ENCODE measurements at regions not wholly inside any gene's neighbourhood (a gene's known extent, or its start where the extent isn't known, plus 50 kb on each side); places are given as distances from the start of the nearest gene placed in this dataset.

DNA sequence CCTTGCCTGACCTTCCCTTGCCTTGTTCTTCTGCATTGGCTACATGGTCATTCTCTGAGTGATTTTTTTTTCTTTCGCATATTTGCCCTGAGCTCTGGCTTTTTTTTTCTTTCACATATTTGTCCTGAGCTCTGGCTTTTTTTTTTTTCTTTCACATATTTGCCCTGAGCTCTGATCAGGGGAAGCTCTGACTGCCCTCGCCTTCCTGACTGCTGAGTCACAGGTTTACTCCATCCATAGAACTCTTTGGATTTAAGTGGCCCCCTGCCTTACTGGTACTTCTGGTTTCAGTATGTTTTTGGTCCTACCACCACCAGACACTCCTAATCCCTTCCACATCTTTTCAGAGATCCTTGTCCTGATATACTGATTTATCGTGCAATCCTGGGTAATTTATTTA, 201.1 kb downstream of the OGFRL1 start:
- in situ Hi-C loops (cut with MboI; ENCODE audit: low sequenced_read_pairs in 4 of 4) (no loop called here), intact Hi-C loops (cut with DNase I; ENCODE audit: low total_unique reads) (no loop called here)
- ATAC-seq, result no peak
- no peak overlapping the region for H3K27ac ChIP-seq
- H3K9me3 ChIP-seq, result no peaks in the 10 kb centered on the region
- no peak for DNase-seq
- H3K36me3 ChIP-seq, result no peaks in the 10 kb centered on the region
- H3K27me3 ChIP-seq, result no peaks in the 10 kb centered on the region
- H3K4me1 ChIP-seq, result no peaks in the 10 kb centered on the region
- TF ChIP-seq, protein P1, sequence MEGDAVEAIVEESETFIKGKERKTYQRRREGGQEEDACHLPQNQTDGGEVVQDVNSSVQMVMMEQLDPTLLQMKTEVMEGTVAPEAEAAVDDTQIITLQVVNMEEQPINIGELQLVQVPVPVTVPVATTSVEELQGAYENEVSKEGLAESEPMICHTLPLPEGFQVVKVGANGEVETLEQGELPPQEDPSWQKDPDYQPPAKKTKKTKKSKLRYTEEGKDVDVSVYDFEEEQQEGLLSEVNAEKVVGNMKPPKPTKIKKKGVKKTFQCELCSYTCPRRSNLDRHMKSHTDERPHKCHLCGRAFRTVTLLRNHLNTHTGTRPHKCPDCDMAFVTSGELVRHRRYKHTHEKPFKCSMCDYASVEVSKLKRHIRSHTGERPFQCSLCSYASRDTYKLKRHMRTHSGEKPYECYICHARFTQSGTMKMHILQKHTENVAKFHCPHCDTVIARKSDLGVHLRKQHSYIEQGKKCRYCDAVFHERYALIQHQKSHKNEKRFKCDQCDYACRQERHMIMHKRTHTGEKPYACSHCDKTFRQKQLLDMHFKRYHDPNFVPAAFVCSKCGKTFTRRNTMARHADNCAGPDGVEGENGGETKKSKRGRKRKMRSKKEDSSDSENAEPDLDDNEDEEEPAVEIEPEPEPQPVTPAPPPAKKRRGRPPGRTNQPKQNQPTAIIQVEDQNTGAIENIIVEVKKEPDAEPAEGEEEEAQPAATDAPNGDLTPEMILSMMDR (IDR thresholded peaks at IDR 0.05 in 4 of 5, conservative IDR thresholded peaks at IDR 0.05 in 1 of 5), result no peak
- no peak for TF ChIP-seq POLR2A (IDR thresholded peaks at IDR 0.05)
- no peak overlapping the region for H3K4me3 ChIP-seq

DNA sequence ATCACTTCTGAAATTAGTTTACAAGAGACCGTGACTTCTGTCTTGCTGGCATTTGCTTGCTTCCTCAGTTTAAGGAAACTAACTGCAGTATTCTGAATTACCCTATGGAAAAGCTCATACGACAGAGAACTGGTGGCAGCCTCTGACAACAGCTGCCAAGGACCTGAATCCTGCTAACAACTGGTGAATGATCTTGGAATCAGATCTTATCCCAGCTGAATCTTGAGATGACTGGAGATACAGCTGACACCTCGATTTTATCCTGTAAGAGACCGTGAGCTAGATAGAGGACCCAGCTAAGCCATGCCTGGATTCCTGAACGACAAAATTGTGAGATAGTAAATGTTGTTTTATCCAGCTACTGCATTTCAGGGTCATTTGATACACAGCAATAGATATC, 202.3 kb downstream of the OGFRL1 start:
- no peaks in the 10 kb centered on the region for H3K27me3 ChIP-seq
- in situ Hi-C loops (cut with MboI; ENCODE audit: low sequenced_read_pairs in 4 of 4), result no loop called here

DNA sequence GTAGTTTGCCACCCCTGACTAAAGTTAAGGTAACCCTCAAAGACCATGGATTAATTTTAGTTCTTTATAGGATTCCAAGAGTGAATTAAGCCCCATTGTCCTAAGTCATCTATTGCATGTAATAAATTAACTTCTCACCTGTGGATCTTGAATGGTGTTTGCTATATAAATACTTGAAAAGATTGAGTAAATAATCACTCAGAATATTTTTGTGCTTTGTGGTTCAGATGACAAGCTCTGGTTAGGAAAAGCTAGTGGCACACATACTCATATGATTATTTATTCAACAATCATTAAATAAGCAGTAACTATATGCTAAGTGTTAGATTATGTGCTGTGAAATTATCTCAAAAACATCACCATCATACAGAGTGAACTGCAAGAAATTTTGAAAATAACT, 203.2 kb downstream of the OGFRL1 start:
- Histone ChIP-seq H3K4me3 (no peak overlapping the region), H3K4me1 (peaks cover 16 to 18% of the 10 kb centered on the region in 2 donors), H3K27me3 (no peaks in the 10 kb centered on the region), H3K9me3 (no peaks in the 10 kb centered on the region), H3K27ac (no peak overlapping the region), H3K36me3 (no peaks in the 10 kb centered on the region)
- no peak for DNase-seq
- no peak for ATAC-seq
- in situ Hi-C loops (cut with MboI; ENCODE audit: low sequenced_read_pairs in 4 of 4), result no loop called here
- TF ChIP-seq POLR2A (IDR thresholded peaks at IDR 0.05), result no peak
- TF ChIP-seq, protein P1 (IDR thresholded peaks at IDR 0.05 in 4 of 5, conservative IDR thresholded peaks at IDR 0.05 in 1 of 5), result no peak
- intact Hi-C loops (cut with DNase I; ENCODE audit: low total_unique reads), result no loop called here

More for the DNA sequence above, 202.3 kb downstream of the OGFRL1 start:
- ATAC-seq (no peak), DNase-seq (no peak)
- no peak overlapping the region for H3K4me3 ChIP-seq
- H3K27ac ChIP-seq, result no peak overlapping the region
- no peaks in the 10 kb centered on the region for H3K36me3 ChIP-seq
- H3K9me3 ChIP-seq, result no peaks in the 10 kb centered on the region
- TF ChIP-seq, protein P1 (IDR thresholded peaks at IDR 0.05 in 4 of 5, conservative IDR thresholded peaks at IDR 0.05 in 1 of 5), result no peak
- TF ChIP-seq POLR2A (IDR thresholded peaks at IDR 0.05), result no peak
- intact Hi-C loops (cut with DNase I; ENCODE audit: low total_unique reads), result no loop called here
- peaks cover 7 to 8% of the 10 kb centered on the region in 2 donors for H3K4me1 ChIP-seq

DNA sequence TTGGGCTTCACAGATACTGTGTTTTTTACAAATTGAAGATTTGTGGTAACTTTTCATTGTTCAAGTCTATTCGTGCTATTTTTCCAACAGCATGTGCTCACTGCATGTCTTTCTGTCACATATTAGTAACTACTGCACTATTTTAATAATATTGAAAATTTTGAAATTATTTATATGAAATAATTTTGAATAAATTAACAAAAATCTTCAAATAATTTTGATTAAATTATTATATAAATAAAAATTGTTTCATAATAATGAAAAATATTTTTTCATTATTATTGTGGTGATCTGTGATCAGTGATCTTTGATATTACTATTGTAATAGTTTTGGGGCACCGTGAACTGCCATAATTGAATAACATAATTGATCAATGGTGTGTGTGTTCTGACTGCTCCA, 204.1 kb downstream of the OGFRL1 start:
- peaks cover 16 to 18% of the 10 kb centered on the region in 2 donors for H3K4me1 ChIP-seq
- H3K27me3 ChIP-seq, result no peaks in the 10 kb centered on the region
- no peak overlapping the region for H3K27ac ChIP-seq
- no peak overlapping the region for H3K4me3 ChIP-seq
- H3K36me3 ChIP-seq, result no peaks in the 10 kb centered on the region
- no peak for ATAC-seq
- no peaks in the 10 kb centered on the region for H3K9me3 ChIP-seq
- no peak for TF ChIP-seq POLR2A (IDR thresholded peaks at IDR 0.05)
- TF ChIP-seq, protein P1 (IDR thresholded peaks at IDR 0.05 in 4 of 5, conservative IDR thresholded peaks at IDR 0.05 in 1 of 5), result no peak
- in situ Hi-C loops (cut with MboI; ENCODE audit: low sequenced_read_pairs in 4 of 4), result no loop called here
- intact Hi-C loops (cut with DNase I; ENCODE audit: low total_unique reads), result no loop called here
- DNase-seq, result no peak
